ENCODE measurements at regions not wholly inside any gene's neighbourhood (a gene's known extent, or its start where the extent isn't known, plus 50 kb on each side); places are given as distances from the start of the nearest gene placed in this dataset.

- Histone ChIP-seq H2BK12ac (ENCODE audit: low read depth, low read length) (no peak overlapping the region), H3K4me3 (ENCODE audit: extremely low read depth in 1 of 4, insufficient read depth in 2 of 4, low read depth in 3 of 4, low read length in 4 of 4) (no peak overlapping the region), H3K14ac (ENCODE audit: insufficient read length) (no peak overlapping the region), H3K9ac (replicated peaks in 1 of 4; ENCODE audit: extremely low read depth in 1 of 4, low read depth in 3 of 4, low read length in 3 of 4) (no peak overlapping the region), H3K9me3 (ENCODE audit: insufficient read depth in 2 of 2, low read depth in 1 of 2, low read length in 1 of 2) (no peaks in the 10 kb centered on the region), H3K23ac (ENCODE audit: insufficient read length) (no peak overlapping the region), H2BK5ac (ENCODE audit: low read depth, low read length) (no peak overlapping the region), H2AFZ (ENCODE audit: low read length) (no peak overlapping the region), H2BK15ac (ENCODE audit: low read length) (no peak overlapping the region), H3K27me3 (replicated peaks in 1 of 4; ENCODE audit: control insufficient read depth in 3 of 4, extremely low read depth in 1 of 4, insufficient read depth in 3 of 4, low read length in 3 of 4) (no peaks in the 10 kb centered on the region), H3K56ac (replicated peaks; ENCODE audit: insufficient read length, low read depth, low read length) (no peak overlapping the region), H2BK20ac (ENCODE audit: low read length) (no peak overlapping the region), H2BK120ac (replicated peaks; ENCODE audit: low read depth, low read length) (no peak overlapping the region), H4K8ac (ENCODE audit: extremely low read depth, insufficient read depth, low read length) (no peak overlapping the region), H3K79me1 (ENCODE audit: low read depth, low read length) (no peaks in the 10 kb centered on the region), H3K27ac (ENCODE audit: low read depth, low read length) (no peak overlapping the region), H4K91ac (replicated peaks; ENCODE audit: insufficient read length, low read length) (no peak overlapping the region), H4K20me1 (replicated peaks in 1 of 2; ENCODE audit: control insufficient read depth in 1 of 2, insufficient read depth in 2 of 2, low read length in 2 of 2) (no peaks in the 10 kb centered on the region), H3K4me2 (ENCODE audit: insufficient read depth in 1 of 2, low read depth in 2 of 2, low read length in 2 of 2) (no peak overlapping the region), H2AK5ac (ENCODE audit: low read depth, low read length) (no peak overlapping the region), H3K4ac (replicated peaks; ENCODE audit: insufficient read length, low read depth, low read length) (no peak overlapping the region), H4K5ac (ENCODE audit: insufficient read length, low read depth, low read length) (no peak overlapping the region), H3K4me1 (replicated peaks in 1 of 4; ENCODE audit: control insufficient read depth in 3 of 4, insufficient read depth in 4 of 4, low read length in 3 of 4) (no peaks in the 10 kb centered on the region), H3K79me2 (ENCODE audit: control insufficient read depth in 1 of 2, insufficient read depth in 2 of 2, low read length in 2 of 2) (no peaks in the 10 kb centered on the region), H3K18ac (ENCODE audit: extremely low read depth, low read length) (no peak overlapping the region), H3K23me2 (ENCODE audit: low read depth, low read length) (no peaks in the 10 kb centered on the region), H3K36me3 (ENCODE audit: control insufficient read depth in 2 of 4, insufficient read depth in 4 of 4, low read length in 3 of 4) (no peaks in the 10 kb centered on the region; a peak in 1 of 8 replicates)
- WGBS, 2 experiments (ENCODE audit: extremely low coverage in 1 of 2, insufficient coverage in 1 of 2, insufficient read length in 1 of 2, insufficient replicate concordance in 2 of 2, low coverage in 1 of 2, low lambda C conversion rate in 2 of 2, missing lambda C conversion rate in 1 of 2) = 85% methylated on average over 1 of the region's 1 CpG; no CpG with 5 or more reads in 1 of the 2 experiments
- FAIRE-seq (no peak), DNase-seq (ENCODE audit: low read depth in 1 of 2, low spot score in 2 of 2) (no peak)
- CTCF ChIA-PET (ENCODE audit: partially characterized antibody) = no interaction called here
- no peak for TF ChIP-seq SIRT6 (IDR thresholded peaks at IDR 0.05; ENCODE audit: low read length)
- no peak for TF ChIP-seq JUND (IDR thresholded peaks at IDR 0.05; ENCODE audit: low read length)
- no peak for TF ChIP-seq RBBP5 (IDR thresholded peaks at IDR 0.05; ENCODE audit: borderline replicate concordance, low read depth, low read length)
- TF ChIP-seq ATF2 (IDR thresholded peaks at IDR 0.05; ENCODE audit: low read length) = no peak
- no peak for TF ChIP-seq RXRA (IDR thresholded peaks at IDR 0.05; ENCODE audit: insufficient read depth, low read depth, low read length)
- no peak for TF ChIP-seq RNF2 (IDR thresholded peaks at IDR 0.05; ENCODE audit: borderline replicate concordance, low read depth, low read length, missing control alignments, poor library complexity, severe bottlenecking)
- no peak for TF ChIP-seq TEAD4 (IDR thresholded peaks at IDR 0.05; ENCODE audit: low read depth, low read length)
- no peak for TF ChIP-seq GTF2F1 (IDR thresholded peaks at IDR 0.05; ENCODE audit: borderline replicate concordance, low read depth, low read length)
- no peak for TF ChIP-seq TAF7 (optimal IDR thresholded peaks at IDR 0.05; ENCODE audit: borderline replicate concordance, low read depth, low read length)
- no peak for TF ChIP-seq TAF1 (IDR thresholded peaks at IDR 0.05; ENCODE audit: low read depth, low read length)
- POLR2A ChIA-PET (ENCODE audit: partially characterized antibody) = no interaction called here
These were observed 628.6 kb downstream of the CCDC85A start for GRCh38 chr2:56812432-56812831.

All from H1 (cell line).